Fibroblast of villous mesenchyme (primary cell): ENCODE measurements at regions not wholly inside any gene's neighbourhood (a gene's known extent, or its start where the extent isn't known, plus 50 kb on each side); places are given as distances from the start of the nearest gene placed in this dataset.
"Not testable (repeated sequence)": the region's sequence is repeated elsewhere in the genome, so short reads cannot be mapped to it uniquely, and the experiment has no call there.

Experiments
- DNase-seq: peaks from one replicate; pipeline ENCODE4 v3.0.0-alpha.2; 2010; ENCODE audit warnings: low read depth
- H3K4me3 ChIP-seq: 2 replicates; pipeline ENCODE4 v1.5.1; 2011; ENCODE audit warnings: low read depth, mild to moderate bottlenecking, low read length
- CTCF ChIP-seq: IDR thresholded peaks from 2 replicates; pipeline ENCODE4 v1.5.1; 2012; ENCODE audit warnings: low read depth, mild to moderate bottlenecking, low read length; ENCODE audit not compliant: insufficient read depth

DNA sequence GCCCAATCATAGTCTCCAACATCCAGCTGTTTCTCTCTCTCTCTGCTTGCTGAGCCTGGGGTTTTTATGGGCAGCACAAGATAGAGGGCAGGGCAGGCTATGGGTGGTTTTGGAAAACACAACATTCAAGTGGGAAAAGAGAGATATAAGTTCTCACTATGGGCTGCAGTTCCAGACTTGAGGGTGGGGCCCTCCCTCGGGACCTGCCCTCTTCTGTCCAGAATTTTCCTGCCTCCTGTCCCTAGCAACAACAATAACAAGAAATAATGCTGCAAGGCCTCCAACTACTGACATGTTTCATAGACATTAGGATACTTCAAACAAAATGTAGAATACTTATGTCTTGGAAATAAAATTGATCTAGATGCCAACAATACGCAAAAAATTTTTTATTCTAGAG, 107.8 kb downstream of the C18orf54 start:
- no peak for TF ChIP-seq CTCF
- DNase-seq: no peak
- no peak overlapping the region for H3K4me3 ChIP-seq

DNA sequence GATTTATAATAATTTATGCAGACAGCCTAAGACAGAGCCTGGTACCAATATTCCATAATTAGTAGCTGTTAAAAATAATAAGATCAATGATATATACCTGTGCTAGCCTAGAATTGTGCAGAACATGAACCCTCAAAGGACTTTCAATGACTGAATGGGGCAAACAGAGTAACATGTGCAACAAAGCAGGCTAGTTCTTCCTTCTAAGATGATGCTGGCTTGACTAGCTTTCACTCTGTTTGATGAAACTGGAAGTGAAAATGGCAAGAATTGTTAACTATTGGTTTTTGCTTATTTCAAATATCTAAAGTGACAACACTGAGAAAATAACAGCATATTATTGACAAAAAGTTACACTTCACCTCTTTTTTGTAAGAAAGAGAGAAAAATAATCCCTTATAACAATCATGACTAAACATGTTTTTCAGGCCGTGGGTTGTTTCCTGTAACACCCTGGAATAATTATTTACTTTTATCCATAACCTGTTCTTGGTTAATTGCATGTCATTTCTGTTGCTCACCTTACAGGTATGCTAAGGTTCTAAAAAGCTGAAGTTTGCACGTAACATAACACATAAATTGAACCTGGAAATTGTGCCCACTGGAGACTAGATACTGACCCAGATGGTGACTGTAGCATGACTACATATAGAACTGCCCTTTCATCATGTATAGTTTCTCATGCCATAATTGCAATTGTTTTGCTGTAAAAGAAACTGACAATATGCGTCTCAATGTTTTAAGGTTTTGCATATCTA, 108.7 kb downstream of the C18orf54 start:
- no peak overlapping the region for H3K4me3 ChIP-seq
- no peak for TF ChIP-seq CTCF
- no peak for DNase-seq

GRCh38 chr18:54479365-54479764, 111.7 kb upstream of the DYNAP start:
- H3K4me3 ChIP-seq: no peak overlapping the region
- no peak for TF ChIP-seq CTCF
- DNase-seq: no peak

DNA sequence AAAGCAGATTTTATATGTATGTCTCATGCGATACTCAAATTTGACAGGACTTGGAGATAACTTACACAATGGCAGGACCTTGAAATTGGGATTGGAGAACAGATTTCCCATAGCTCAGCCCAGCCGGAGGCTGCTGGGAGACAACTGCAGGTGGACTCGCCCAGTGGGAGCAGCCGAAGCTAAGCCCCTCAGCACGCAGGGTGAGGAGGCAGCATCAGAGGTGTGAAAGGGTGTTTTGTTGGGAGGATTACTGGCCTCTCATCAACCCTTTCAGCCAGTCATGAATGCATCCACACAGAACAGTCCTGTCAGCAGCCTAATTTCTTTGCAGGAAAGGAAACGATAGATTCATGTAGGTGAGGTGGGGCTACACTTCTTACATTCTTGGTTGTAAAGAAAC, 110.4 kb upstream of the DYNAP start:
- no peak overlapping the region for H3K4me3 ChIP-seq
- DNase-seq: no peak
- TF ChIP-seq CTCF: no peak

DNA sequence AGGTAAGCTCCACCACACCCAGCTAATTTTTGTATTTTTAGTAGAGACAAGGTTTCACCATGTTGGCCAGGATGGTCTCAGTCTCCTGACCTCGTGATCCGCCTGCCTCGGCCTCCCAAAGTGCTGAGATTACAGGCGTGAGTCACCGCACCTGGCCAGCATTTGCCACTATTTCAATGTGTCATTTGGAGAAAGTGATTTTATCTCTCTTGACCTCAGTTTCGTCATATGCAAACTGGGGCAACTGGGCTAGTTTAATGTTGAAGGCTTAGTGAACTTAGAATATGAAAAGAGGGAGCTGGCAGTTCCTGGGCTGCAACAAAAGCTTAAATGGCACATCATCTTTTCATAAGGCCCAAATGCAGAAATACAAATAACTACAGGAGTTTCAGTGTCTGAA, 88.6 kb upstream of the DYNAP start:
- H3K4me3 ChIP-seq, DNase-seq: not testable (repeated sequence)

DNA sequence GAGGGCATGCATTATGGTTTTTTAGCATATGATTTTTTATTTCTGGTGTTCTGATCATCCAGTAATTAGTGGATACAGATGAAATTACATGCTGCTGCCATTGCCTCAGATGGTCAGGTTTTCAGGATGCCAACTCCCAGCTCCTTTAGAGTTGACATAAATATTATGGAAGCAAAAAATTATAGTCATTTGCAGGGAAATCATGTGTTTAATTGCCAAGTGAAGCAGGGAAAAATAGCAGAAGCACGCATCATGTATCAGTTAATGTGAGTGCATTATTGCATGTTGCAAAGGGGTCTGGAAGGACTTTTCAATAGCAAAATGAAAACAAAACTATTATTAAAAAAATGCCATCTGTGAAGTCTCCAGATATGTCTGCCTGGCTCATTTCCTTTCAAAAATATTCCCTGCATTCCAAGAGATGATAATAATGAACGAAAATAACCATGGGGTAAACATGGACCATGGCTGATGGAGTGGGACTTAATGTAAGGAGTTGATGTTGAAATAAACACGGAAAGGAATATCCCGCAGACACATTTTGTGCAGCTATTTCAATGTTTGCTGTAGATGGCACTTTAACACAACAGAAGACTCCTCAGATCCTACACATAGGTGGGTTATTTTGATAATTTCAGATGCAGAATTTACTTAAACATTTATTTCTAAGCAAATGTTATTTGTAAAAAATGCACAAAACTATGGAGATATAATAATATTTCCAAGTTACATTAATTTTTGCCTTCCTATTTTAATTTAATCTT, 87.7 kb upstream of the DYNAP start:
- TF ChIP-seq CTCF: no peak
- no peak for DNase-seq

GRCh38 chr18:54506516-54507261, 84.4 kb upstream of the DYNAP start:
- no peak overlapping the region for H3K4me3 ChIP-seq
- DNase-seq: no peak
- no peak for TF ChIP-seq CTCF

More for the DNA sequence above, 87.7 kb upstream of the DYNAP start:
- H3K4me3 ChIP-seq: no peak overlapping the region
